Muscle of back (tissue), 3 donors: ENCODE measurements at regions not wholly inside any gene's neighbourhood (a gene's known extent, or its start where the extent isn't known, plus 50 kb on each side); places are given as distances from the start of the nearest gene placed in this dataset.

Experiments
- DNase-seq, 3 donors: peaks; one replicate each; pipeline versions ENCODE4 v3.0.0 to v3.0.0-alpha.2; 2013

GRCh38 chr4:147355847-147356246 is 125.0 kb upstream of the EDNRA start:
- DNase-seq, result peak in 2 of 3 donors; percentile 58 to 90

GRCh38 chr4:147360301-147360700 is 120.6 kb upstream of the EDNRA start:
- peak in 1 of 3 donors; percentile 78 for DNase-seq

GRCh38 chr4:147361726-147362125 is 119.2 kb upstream of the EDNRA start:
- peak in 1 of 3 donors; percentile 49 for DNase-seq

- peak in 2 of 3 donors; percentile 57 to 83 for DNase-seq
These were observed 118.0 kb upstream of the EDNRA start for GRCh38 chr4:147362938-147363337.

- no peak for DNase-seq
These were observed 117.4 kb upstream of the EDNRA start for GRCh38 chr4:147363514-147363913.

GRCh38 chr4:147365396-147365795 is 115.5 kb upstream of the EDNRA start:
- DNase-seq, result no peak

GRCh38 chr4:147366164-147366563 is 114.7 kb upstream of the EDNRA start:
- no peak for DNase-seq

- DNase-seq, result no peak
These were observed 113.0 kb upstream of the EDNRA start for GRCh38 chr4:147367891-147368290.

- no peak for DNase-seq
These were observed 111.9 kb upstream of the EDNRA start for GRCh38 chr4:147368948-147369347.

GRCh38 chr4:147370473-147370872 is 110.4 kb upstream of the EDNRA start:
- no peak for DNase-seq

GRCh38 chr4:147370881-147371280 is 110.0 kb upstream of the EDNRA start:
- no peak for DNase-seq

GRCh38 chr4:147371661-147372060 is 109.2 kb upstream of the EDNRA start:
- DNase-seq, result peak in 1 of 3 donors; percentile 19

- no peak for DNase-seq
These were observed 102.1 kb upstream of the EDNRA start for GRCh38 chr4:147378780-147379179.

- no peak for DNase-seq
These were observed 99.1 kb upstream of the EDNRA start for GRCh38 chr4:147381749-147382148.

- DNase-seq, result no peak
These were observed 92.9 kb upstream of the EDNRA start for GRCh38 chr4:147388018-147388417.

GRCh38 chr4:147396105-147396504 is 84.8 kb upstream of the EDNRA start:
- no peak for DNase-seq

GRCh38 chr4:147398556-147398955 is 82.3 kb upstream of the EDNRA start:
- no peak for DNase-seq

- no peak for DNase-seq
These were observed 80.2 kb upstream of the EDNRA start for GRCh38 chr4:147400721-147401120.

GRCh38 chr4:147401221-147401620 is 79.7 kb upstream of the EDNRA start:
- DNase-seq, result no peak

- no peak for DNase-seq
These were observed 73.4 kb upstream of the EDNRA start for GRCh38 chr4:147407261-147408045.

GRCh38 chr4:147408189-147408588 is 72.7 kb upstream of the EDNRA start:
- DNase-seq, result peak in 1 of 3 donors; percentile 13

GRCh38 chr4:147409350-147409749 is 71.5 kb upstream of the EDNRA start:
- DNase-seq, result peak in 2 of 3 donors; percentile 2 to 20

- no peak for DNase-seq
These were observed 62.7 kb upstream of the EDNRA start for GRCh38 chr4:147418226-147418625.

- DNase-seq, result no peak
These were observed 59.4 kb upstream of the EDNRA start for GRCh38 chr4:147421456-147421855.
